GM18502 (cell line): ENCODE measurements at regions not wholly inside any gene's neighbourhood (a gene's known extent, or its start where the extent isn't known, plus 50 kb on each side); places are given as distances from the start of the nearest gene placed in this dataset.
A peak's percentile ranks its signal among the peaks of the same experiment; 100 is the strongest.

Experiments
- ATAC-seq: cut with Tn5 transposase; IDR thresholded peaks from one replicate; pipeline ENCODE4 v1.9.1; 2021; ENCODE audit warnings: mild to moderate bottlenecking; ENCODE audit not compliant: unreplicated experiment, poor library complexity

GRCh38 chr5:117881426-117882230 is 1106.7 kb downstream of the DTWD2 start:
- ATAC-seq, result no peak

- no peak for ATAC-seq
Observed at GRCh38 chr5:117880932-117881331, 1107.4 kb downstream of the DTWD2 start.

- ATAC-seq, result no peak
Observed at GRCh38 chr5:117877731-117878130, 1110.6 kb downstream of the DTWD2 start.

GRCh38 chr5:117872798-117873368 is 1115.5 kb downstream of the DTWD2 start:
- ATAC-seq, result no peak

GRCh38 chr5:117869596-117869995 is 1118.8 kb downstream of the DTWD2 start:
- no peak for ATAC-seq

- ATAC-seq, result no peak
Observed at GRCh38 chr5:117863586-117864296, 1124.6 kb downstream of the DTWD2 start.

GRCh38 chr5:117860550-117860949 is 1127.8 kb downstream of the DTWD2 start:
- ATAC-seq, result no peak

- ATAC-seq, result peak; percentile 68
Observed at GRCh38 chr5:117859176-117859575, 1129.2 kb downstream of the DTWD2 start.

- no peak for ATAC-seq
Observed at GRCh38 chr5:117856713-117857112, 1131.6 kb downstream of the DTWD2 start.

GRCh38 chr5:117837786-117838185 is 1150.6 kb downstream of the DTWD2 start:
- no peak for ATAC-seq

- no peak for ATAC-seq
Observed at GRCh38 chr5:117833691-117834090, 1154.7 kb downstream of the DTWD2 start.

- ATAC-seq, result no peak
Observed at GRCh38 chr5:117829646-117830045, 1158.7 kb downstream of the DTWD2 start.

GRCh38 chr5:117813850-117814249 is 1174.5 kb downstream of the DTWD2 start:
- ATAC-seq, result no peak

- ATAC-seq, result no peak
Observed at GRCh38 chr5:117812861-117813260, 1175.5 kb downstream of the DTWD2 start.

GRCh38 chr5:117809251-117809650 is 1179.1 kb downstream of the DTWD2 start:
- ATAC-seq, result no peak

GRCh38 chr5:117805058-117805457 is 1183.3 kb downstream of the DTWD2 start:
- ATAC-seq, result no peak

- ATAC-seq, result no peak
Observed at GRCh38 chr5:117803533-117803932, 1184.8 kb downstream of the DTWD2 start.

GRCh38 chr5:117801583-117801982 is 1186.8 kb downstream of the DTWD2 start:
- no peak for ATAC-seq

- ATAC-seq, result no peak
Observed at GRCh38 chr5:117800261-117800660, 1188.1 kb downstream of the DTWD2 start.

GRCh38 chr5:117794847-117795246 is 1193.5 kb downstream of the DTWD2 start:
- ATAC-seq, result no peak

GRCh38 chr5:117793963-117794362 is 1194.4 kb downstream of the DTWD2 start:
- ATAC-seq, result no peak
